Trophoblast cell (in vitro differentiated cells and primary cell): ENCODE measurements at regions not wholly inside any gene's neighbourhood (a gene's known extent, or its start where the extent isn't known, plus 50 kb on each side); places are given as distances from the start of the nearest gene placed in this dataset.

ENCODE experiments used
- DNase-seq, 2 donors: peaks; one replicate each; pipeline ENCODE4 v3.0.0-alpha.2; 2016
- H2AFZ ChIP-seq: 2 replicates; pipeline ENCODE4 v1.6.1; 2013; ENCODE audit warnings: low read length, moderate library complexity, mild to moderate bottlenecking; ENCODE audit not compliant: insufficient read depth, poor library complexity
- H2AK5ac ChIP-seq: 2 replicates; pipeline ENCODE4 v1.6.1; 2013; ENCODE audit warnings: mild to moderate bottlenecking, low read length
- H2BK120ac ChIP-seq: 2 replicates; pipeline ENCODE4 v1.6.1; 2013; ENCODE audit warnings: low read length, mild to moderate bottlenecking, moderate library complexity; ENCODE audit not compliant: insufficient read depth, poor library complexity
- H2BK12ac ChIP-seq: 2 replicates; pipeline ENCODE4 v1.6.1; 2013; ENCODE audit warnings: mild to moderate bottlenecking, low read length, moderate library complexity
- H2BK5ac ChIP-seq: 2 replicates; pipeline ENCODE4 v1.6.1; 2013; ENCODE audit warnings: low read length, low read depth, moderate library complexity, mild to moderate bottlenecking; ENCODE audit not compliant: poor library complexity
- H3K14ac ChIP-seq: 2 replicates; pipeline ENCODE4 v1.6.1; 2013; ENCODE audit warnings: mild to moderate bottlenecking, low read length
- H3K18ac ChIP-seq: 2 replicates; pipeline ENCODE4 v1.6.1; 2013; ENCODE audit warnings: mild to moderate bottlenecking, low read length
- H3K23ac ChIP-seq: 2 replicates; pipeline ENCODE4 v1.6.1; 2013; ENCODE audit warnings: low read length
- H3K27ac ChIP-seq: 2 replicates; pipeline ENCODE4 v1.5.1; 2013; ENCODE audit warnings: low read depth, mild to moderate bottlenecking, inconsistent platforms, low read length, moderate library complexity
- H3K27me3 ChIP-seq: 2 replicates; pipeline ENCODE4 v1.6.1; 2013; ENCODE audit warnings: inconsistent platforms, mild to moderate bottlenecking, low read length, moderate library complexity; ENCODE audit not compliant: insufficient read depth
- H3K36me3 ChIP-seq, 2 experiments: 1 replicate in 1 of 2; 2 replicates in 1 of 2; pipeline ENCODE4 v1.6.1; 2013; ENCODE audit warnings: low read length in 2 of 2, mild to moderate bottlenecking in 2 of 2, moderate library complexity in 1 of 2; ENCODE audit not compliant: insufficient read depth in 2 of 2, control insufficient read depth in 1 of 2
- H3K4ac ChIP-seq: 2 replicates; pipeline ENCODE4 v1.6.1; 2013; ENCODE audit warnings: low read depth, mild to moderate bottlenecking, low read length, moderate library complexity
- H3K4me1 ChIP-seq, 2 experiments: 1 replicate in 1 of 2; 2 replicates in 1 of 2; pipeline ENCODE4 v1.6.1; 2013; ENCODE audit warnings: low read length in 2 of 2, mild to moderate bottlenecking in 2 of 2, moderate library complexity in 1 of 2; ENCODE audit not compliant: insufficient read depth in 2 of 2, control insufficient read depth in 1 of 2
- H3K4me2 ChIP-seq: 2 replicates; pipeline ENCODE4 v1.6.1; 2013; ENCODE audit warnings: inconsistent platforms, mild to moderate bottlenecking, low read length, moderate library complexity
- H3K4me3 ChIP-seq: 2 replicates; pipeline ENCODE4 v1.5.1; 2013; ENCODE audit warnings: mild to moderate bottlenecking, low read depth, low read length, inconsistent platforms
- H3K79me1 ChIP-seq: one replicate; pipeline ENCODE4 v1.6.1; 2013; ENCODE audit warnings: low read length
- H3K79me2 ChIP-seq: 2 replicates; pipeline ENCODE4 v1.6.1; 2013; ENCODE audit warnings: low read length, mild to moderate bottlenecking; ENCODE audit not compliant: control insufficient read depth, insufficient read depth, poor library complexity
- H3K9ac ChIP-seq: 2 replicates; pipeline ENCODE4 v1.6.1; 2013; ENCODE audit warnings: mild to moderate bottlenecking, low read length
- H3K9me3 ChIP-seq: 2 replicates; pipeline ENCODE4 v1.6.1; 2013; ENCODE audit warnings: low read depth, mild to moderate bottlenecking, control low read depth, inconsistent platforms, low read length; ENCODE audit not compliant: insufficient read depth
- H4K12ac ChIP-seq: 2 replicates; pipeline ENCODE4 v1.6.1; 2013; ENCODE audit warnings: low read depth, mild to moderate bottlenecking, low read length, moderate library complexity
- H4K8ac ChIP-seq: 2 replicates; pipeline ENCODE4 v1.6.1; 2013; ENCODE audit warnings: low read depth, mild to moderate bottlenecking, low read length, moderate library complexity
- H4K91ac ChIP-seq: one replicate; pipeline ENCODE4 v1.6.1; 2013; ENCODE audit warnings: low read depth, mild to moderate bottlenecking, low read length, moderate library complexity
- WGBS: extraction: QIAGEN DNeasy Blood & Tissue Kit; methylation state at CpG from one replicate; pipeline ENCODE4 v1.1.7; 2013; ENCODE audit warnings: missing lambda C conversion rate; ENCODE audit not compliant: insufficient read length, insufficient coverage; ENCODE audit errors: extremely low coverage; 5-methylcytosine and 5-hydroxymethylcytosine counted together

GRCh38 chr17:79528592-79529125 lies 82.2 kb downstream of the RBFOX3 start:
- H4K8ac ChIP-seq = no peak overlapping the region
- H3K23ac ChIP-seq = no peak overlapping the region
- WGBS = no CpG with 5 or more reads among the region's 11 CpGs
- H4K12ac ChIP-seq = no peak overlapping the region
- H2BK12ac ChIP-seq = no peak overlapping the region
- H3K4me1 ChIP-seq = peaks cover 3 to 7% of the 10 kb centered on the region in 2 experiments
- DNase-seq = no peak
- H3K9ac ChIP-seq = no peak overlapping the region
- no peak overlapping the region for H2BK5ac ChIP-seq
- no peak overlapping the region for H3K14ac ChIP-seq
- H3K9me3 ChIP-seq = peaks cover 3% of the 10 kb centered on the region
- H3K79me2 ChIP-seq = no peaks in the 10 kb centered on the region
- H2AFZ ChIP-seq = no peak overlapping the region
- no peaks in the 10 kb centered on the region for H3K36me3 ChIP-seq
- no peak overlapping the region for H4K91ac ChIP-seq
- no peak overlapping the region for H3K27ac ChIP-seq
- no peak overlapping the region for H2AK5ac ChIP-seq
- H3K18ac ChIP-seq = no peak overlapping the region
- H3K4ac ChIP-seq = no peak overlapping the region
- no peaks in the 10 kb centered on the region for H3K79me1 ChIP-seq
- H3K4me3 ChIP-seq = no peak overlapping the region
- no peaks in the 10 kb centered on the region for H3K27me3 ChIP-seq
- no peak overlapping the region for H3K4me2 ChIP-seq
- no peak overlapping the region for H2BK120ac ChIP-seq

DNA sequence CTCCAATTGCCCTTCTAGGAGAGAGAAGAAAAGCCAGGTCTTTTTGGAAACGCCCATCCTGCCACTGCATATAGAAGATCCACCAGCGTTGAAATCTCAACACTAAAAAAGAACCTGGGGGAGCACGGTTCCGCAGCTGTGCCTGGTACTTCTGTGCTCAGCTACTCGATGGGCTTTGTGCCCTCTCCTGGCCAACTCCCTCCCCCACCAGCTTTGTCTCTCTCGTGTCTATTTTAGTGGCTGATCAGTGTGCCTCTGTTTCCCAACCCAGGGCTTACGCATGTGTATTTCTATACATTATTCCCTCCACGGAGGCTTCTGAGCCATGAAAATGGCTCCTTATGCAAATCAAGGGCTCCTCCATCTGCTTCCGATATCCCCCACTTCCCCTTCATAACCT lies 83.5 kb downstream of the RBFOX3 start:
- H3K4me1 ChIP-seq = peaks cover 3 to 7% of the 10 kb centered on the region in 2 experiments
- no peaks in the 10 kb centered on the region for H3K79me1 ChIP-seq
- DNase-seq = no peak
- no peak overlapping the region for H3K9ac ChIP-seq
- H3K4ac ChIP-seq = no peak overlapping the region
- no peak overlapping the region for H2BK120ac ChIP-seq
- H3K14ac ChIP-seq = no peak overlapping the region
- no peak overlapping the region for H3K27ac ChIP-seq
- no peak overlapping the region for H4K12ac ChIP-seq
- no peak overlapping the region for H2BK12ac ChIP-seq
- no peak overlapping the region for H3K4me3 ChIP-seq
- H3K36me3 ChIP-seq = no peaks in the 10 kb centered on the region
- no peak overlapping the region for H2AK5ac ChIP-seq
- no peak overlapping the region for H4K91ac ChIP-seq
- no peak overlapping the region for H4K8ac ChIP-seq
- H3K9me3 ChIP-seq = peaks cover 3% of the 10 kb centered on the region
- no peak overlapping the region for H3K18ac ChIP-seq
- no peaks in the 10 kb centered on the region for H3K27me3 ChIP-seq
- H3K23ac ChIP-seq = no peak overlapping the region
- no peaks in the 10 kb centered on the region for H3K79me2 ChIP-seq
- no peak overlapping the region for H2BK5ac ChIP-seq
- WGBS = no CpG with 5 or more reads among the region's 9 CpGs
- H3K4me2 ChIP-seq = no peak overlapping the region
- H2AFZ ChIP-seq = no peak overlapping the region

- Histone ChIP-seq H3K4ac (no peak overlapping the region), H3K27ac (no peak overlapping the region), H3K79me1 (no peaks in the 10 kb centered on the region), H3K4me2 (no peak overlapping the region), H3K27me3 (no peaks in the 10 kb centered on the region), H3K9me3 (peaks cover 5% of the 10 kb centered on the region), H3K79me2 (no peaks in the 10 kb centered on the region), H3K18ac (no peak overlapping the region), H2AFZ (no peak overlapping the region), H4K91ac (no peak overlapping the region), H2BK120ac (no peak overlapping the region), H4K12ac (no peak overlapping the region), H3K4me1 (peaks cover 0 to 3% of the 10 kb centered on the region in 2 experiments), H4K8ac (no peak overlapping the region), H2AK5ac (no peak overlapping the region), H3K9ac (no peak overlapping the region), H3K14ac (no peak overlapping the region), H2BK12ac (no peak overlapping the region), H2BK5ac (no peak overlapping the region), H3K4me3 (no peak overlapping the region), H3K36me3 (no peaks in the 10 kb centered on the region), H3K23ac (no peak overlapping the region)
- WGBS = no CpG with 5 or more reads among the region's 22 CpGs
- no peak for DNase-seq
Measured at GRCh38 chr17:79525793-79526677, 84.8 kb downstream of the RBFOX3 start.

DNA sequence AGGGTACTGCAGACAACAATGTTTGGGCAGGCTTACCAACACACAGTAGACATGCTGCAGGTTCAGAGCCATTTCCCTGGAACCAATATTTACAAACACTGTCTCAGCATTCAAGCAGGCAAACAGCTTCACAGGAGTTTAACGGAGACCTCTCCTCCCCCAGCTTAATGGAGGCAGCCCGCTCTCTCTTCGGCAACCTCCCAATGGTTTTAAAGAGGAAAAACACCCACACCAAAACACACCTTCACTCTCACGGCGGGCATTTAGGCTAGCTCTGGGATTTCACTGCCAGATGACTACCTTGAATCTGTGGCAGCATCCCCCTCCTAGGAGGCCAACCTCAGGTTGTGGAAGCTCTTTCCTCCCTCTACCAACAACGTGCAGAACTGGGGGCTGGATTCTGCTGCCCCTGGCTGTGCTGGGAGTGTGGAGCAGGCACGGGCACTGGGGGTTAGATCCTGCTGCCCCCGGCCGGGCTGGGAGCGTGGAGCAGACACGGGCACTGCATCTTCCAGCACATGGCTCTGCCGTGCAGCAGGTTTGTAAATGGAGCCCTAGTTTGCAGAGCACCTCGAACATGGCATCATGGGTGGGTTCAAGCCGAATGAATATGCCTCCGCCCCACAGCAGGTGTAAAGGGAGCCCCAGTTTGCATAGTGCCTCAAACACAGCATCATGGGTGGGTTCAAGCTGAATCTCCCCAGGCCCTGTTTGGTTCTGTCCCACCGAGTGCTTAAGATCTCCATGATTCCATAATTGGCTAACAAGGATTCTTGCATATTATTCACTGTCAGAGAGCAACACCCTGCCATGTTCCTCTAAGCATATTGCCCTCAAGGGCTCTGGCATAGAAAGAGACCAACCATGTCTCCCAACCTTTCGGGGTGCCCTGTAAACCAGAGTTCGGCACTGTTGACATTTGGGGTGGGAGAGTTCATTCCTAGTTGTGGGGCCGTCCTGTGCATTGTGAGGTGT lies 86.4 kb downstream of the RBFOX3 start:
- WGBS = no CpG with 5 or more reads among the region's 19 CpGs
- Histone ChIP-seq H2BK120ac (no peak overlapping the region), H3K9me3 (peaks cover 6% of the 10 kb centered on the region), H3K9ac (no peak overlapping the region), H3K4me3 (no peak overlapping the region), H3K36me3 (no peaks in the 10 kb centered on the region), H3K79me2 (no peaks in the 10 kb centered on the region), H4K8ac (no peak overlapping the region), H4K12ac (no peak overlapping the region), H3K27ac (no peak overlapping the region), H3K4me2 (no peak overlapping the region), H2AFZ (no peak overlapping the region), H3K18ac (no peak overlapping the region), H3K79me1 (no peaks in the 10 kb centered on the region), H3K4ac (no peak overlapping the region), H3K27me3 (no peaks in the 10 kb centered on the region), H3K14ac (no peak overlapping the region), H3K23ac (no peak overlapping the region), H4K91ac (no peak overlapping the region), H2AK5ac (no peak overlapping the region), H2BK12ac (no peak overlapping the region), H3K4me1 (peaks cover 0 to 3% of the 10 kb centered on the region in 2 experiments), H2BK5ac (no peak overlapping the region)
- no peak for DNase-seq
